LNCaP clone FGC (cell line): ENCODE measurements at regions not wholly inside any gene's neighbourhood (a gene's known extent, or its start where the extent isn't known, plus 50 kb on each side); places are given as distances from the start of the nearest gene placed in this dataset.

ENCODE experiments used
- DNase-seq: peaks from one replicate; pipeline ENCODE4 v3.0.0-alpha.2; 2011; ENCODE audit warnings: low read depth
- H3K4me3 ChIP-seq: 2 replicates; pipeline ENCODE4 v1.5.1; 2011; ENCODE audit warnings: mild to moderate bottlenecking, low read depth, low read length, control low read depth
- CTCF ChIP-seq: IDR thresholded peaks from 2 replicates; pipeline ENCODE4 v1.5.1; 2012; ENCODE audit warnings: mild to moderate bottlenecking; ENCODE audit not compliant: control insufficient read depth, insufficient read depth; ENCODE audit errors: extremely low read depth

GRCh38 chr10:53699231-53699630, 926.6 kb upstream of the MBL2 start:
- H3K4me3 ChIP-seq, result no peak overlapping the region
- no peak for DNase-seq
- no peak for TF ChIP-seq CTCF

GRCh38 chr10:53697038-53697437, 924.5 kb upstream of the MBL2 start:
- no peak overlapping the region for H3K4me3 ChIP-seq
- no peak for DNase-seq
- no peak for TF ChIP-seq CTCF

- no peak overlapping the region for H3K4me3 ChIP-seq
- peak; percentile 63 for DNase-seq
- TF ChIP-seq CTCF, result no peak
Observed at GRCh38 chr10:53690524-53691240, 918.1 kb upstream of the MBL2 start.

GRCh38 chr10:53687800-53688199, 915.2 kb upstream of the MBL2 start:
- no peak for DNase-seq
- no peak overlapping the region for H3K4me3 ChIP-seq
- TF ChIP-seq CTCF, result no peak

GRCh38 chr10:53682885-53683284, 910.3 kb upstream of the MBL2 start:
- no peak for DNase-seq
- H3K4me3 ChIP-seq, result no peak overlapping the region
- no peak for TF ChIP-seq CTCF

GRCh38 chr10:53682458-53682857, 909.9 kb upstream of the MBL2 start:
- no peak overlapping the region for H3K4me3 ChIP-seq
- DNase-seq, result no peak
- no peak for TF ChIP-seq CTCF

GRCh38 chr10:53679666-53680065, 907.1 kb upstream of the MBL2 start:
- DNase-seq, result no peak
- TF ChIP-seq CTCF, result no peak
- no peak overlapping the region for H3K4me3 ChIP-seq
